Hippocampal formation (tissue), 2 donors: ENCODE measurements at regions not wholly inside any gene's neighbourhood (a gene's known extent, or its start where the extent isn't known, plus 50 kb on each side); places are given as distances from the start of the nearest gene placed in this dataset.

Experiments
- DNase-seq, 2 donors: peaks; one replicate each; lab custom pipeline; 2025; lab: John Stamatoyannopoulos, UW

GRCh38 chr7:25632616-25633015, 404.3 kb upstream of the NPVF start:
- DNase-seq = no peak

- DNase-seq = no peak
Observed at GRCh38 chr7:25633426-25634036, 405.2 kb upstream of the NPVF start.

- DNase-seq = no peak
Observed at GRCh38 chr7:25636168-25636567, 407.9 kb upstream of the NPVF start.

- DNase-seq = no peak
Observed at GRCh38 chr7:25636871-25637283, 408.6 kb upstream of the NPVF start.

- no peak for DNase-seq
Observed at GRCh38 chr7:25638068-25638467, 409.8 kb upstream of the NPVF start.

- no peak for DNase-seq
Observed at GRCh38 chr7:25638590-25639244, 410.4 kb upstream of the NPVF start.

- DNase-seq = no peak
Observed at GRCh38 chr7:25642849-25643248, 414.6 kb upstream of the NPVF start.

- DNase-seq = no peak
Observed at GRCh38 chr7:25643286-25643685, 415.0 kb upstream of the NPVF start.

- DNase-seq = no peak
Observed at GRCh38 chr7:25643770-25644394, 415.6 kb upstream of the NPVF start.

- DNase-seq = no peak
Observed at GRCh38 chr7:25646726-25647413, 418.6 kb upstream of the NPVF start.

- DNase-seq = no peak
Observed at GRCh38 chr7:25647872-25648271, 419.6 kb upstream of the NPVF start.

GRCh38 chr7:25652366-25652765, 424.1 kb upstream of the NPVF start:
- no peak for DNase-seq

- DNase-seq = no peak
Observed at GRCh38 chr7:25653384-25653783, 425.1 kb upstream of the NPVF start.

- DNase-seq = no peak
Observed at GRCh38 chr7:25656071-25656470, 427.8 kb upstream of the NPVF start.

- DNase-seq = peak in 1 of 2 donors; percentile 45
Observed at GRCh38 chr7:25656581-25657026, 428.3 kb upstream of the NPVF start.

- no peak for DNase-seq
Observed at GRCh38 chr7:25658375-25658774, 430.1 kb upstream of the NPVF start.

- no peak for DNase-seq
Observed at GRCh38 chr7:25659841-25660240, 431.6 kb upstream of the NPVF start.

GRCh38 chr7:25662841-25663800, 434.8 kb upstream of the NPVF start:
- no peak for DNase-seq

GRCh38 chr7:25663877-25664276, 435.6 kb upstream of the NPVF start:
- no peak for DNase-seq

- DNase-seq = no peak
Observed at GRCh38 chr7:25664593-25664992, 436.3 kb upstream of the NPVF start.

GRCh38 chr7:25665374-25665773, 437.1 kb upstream of the NPVF start:
- DNase-seq = no peak
